ENCODE measurements at regions not wholly inside any gene's neighbourhood (a gene's known extent, or its start where the extent isn't known, plus 50 kb on each side); places are given as distances from the start of the nearest gene placed in this dataset.

DNA sequence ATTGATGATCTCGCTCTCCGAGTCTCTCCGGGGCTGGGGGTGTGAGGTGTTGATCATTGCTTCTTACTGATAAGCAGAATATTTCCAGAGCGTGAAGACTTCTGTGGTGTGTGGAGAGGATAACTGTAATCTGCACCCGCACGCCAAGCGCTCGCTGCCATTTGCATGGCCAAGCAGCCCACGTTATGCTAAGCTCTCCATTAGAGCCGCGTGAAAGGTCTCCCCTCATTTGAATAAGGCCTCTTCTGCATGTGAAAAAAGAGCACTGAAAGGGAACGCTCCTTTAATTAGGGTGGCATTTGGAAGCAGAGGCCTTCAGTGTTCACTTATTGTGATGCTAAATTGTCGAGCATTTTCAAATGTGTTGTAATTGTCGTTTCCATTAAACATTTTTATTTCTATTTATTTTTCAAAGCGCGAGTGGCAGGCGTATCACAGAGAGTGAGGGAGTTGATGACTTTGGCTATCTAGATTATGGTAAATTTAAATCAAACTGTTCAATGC, 163.6 kb upstream of the IRX2 start (continued):
- TF ChIP-seq, protein P1, sequence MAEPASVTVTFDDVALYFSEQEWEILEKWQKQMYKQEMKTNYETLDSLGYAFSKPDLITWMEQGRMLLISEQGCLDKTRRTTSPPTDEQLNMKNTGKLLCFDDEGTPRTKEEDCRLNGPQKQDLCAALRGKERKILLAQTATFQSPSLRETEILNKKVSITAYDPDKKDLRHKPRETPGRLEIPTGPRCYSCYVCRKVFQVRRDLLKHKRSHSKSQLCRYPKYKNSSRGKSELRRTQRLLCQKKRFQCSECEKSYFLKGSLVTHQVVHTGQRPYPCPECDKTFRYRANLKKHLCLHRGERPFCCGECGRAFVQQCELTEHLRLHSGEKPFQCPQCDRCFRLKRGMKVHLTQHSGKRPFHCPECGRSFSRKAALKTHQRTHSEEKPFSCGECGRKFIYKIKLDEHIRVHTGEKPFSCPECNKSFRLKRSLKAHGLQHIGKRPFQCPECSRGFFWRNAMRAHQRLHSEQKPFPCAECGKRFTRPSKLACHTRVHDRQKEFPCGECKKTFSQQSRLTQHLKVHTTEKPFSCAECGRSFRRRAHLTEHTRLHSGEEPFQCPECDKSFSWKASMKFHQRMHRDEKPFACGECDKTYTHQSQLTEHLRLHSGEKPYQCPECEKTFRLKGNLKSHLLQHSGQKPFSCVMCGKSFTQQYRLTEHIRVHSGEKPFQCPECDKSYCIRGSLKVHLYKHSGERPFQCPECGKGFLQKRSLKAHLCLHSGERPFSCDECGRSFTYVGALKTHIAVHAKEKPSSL (CRISPR knock-in tag; conservative IDR thresholded peaks at IDR 0.05): no peak
- TF ChIP-seq MXD4 (CRISPR knock-in tag; IDR thresholded peaks at IDR 0.05; ENCODE audit: borderline replicate concordance) (no peak), TEAD1 (CRISPR knock-in tag; IDR thresholded peaks at IDR 0.05) (peak; percentile 72; the same call in 1 of the 2 replicates), ZNF219 (CRISPR knock-in tag; IDR thresholded peaks at IDR 0.05; ENCODE audit: borderline replicate concordance) (no peak)
- TF ChIP-seq, protein P2, sequence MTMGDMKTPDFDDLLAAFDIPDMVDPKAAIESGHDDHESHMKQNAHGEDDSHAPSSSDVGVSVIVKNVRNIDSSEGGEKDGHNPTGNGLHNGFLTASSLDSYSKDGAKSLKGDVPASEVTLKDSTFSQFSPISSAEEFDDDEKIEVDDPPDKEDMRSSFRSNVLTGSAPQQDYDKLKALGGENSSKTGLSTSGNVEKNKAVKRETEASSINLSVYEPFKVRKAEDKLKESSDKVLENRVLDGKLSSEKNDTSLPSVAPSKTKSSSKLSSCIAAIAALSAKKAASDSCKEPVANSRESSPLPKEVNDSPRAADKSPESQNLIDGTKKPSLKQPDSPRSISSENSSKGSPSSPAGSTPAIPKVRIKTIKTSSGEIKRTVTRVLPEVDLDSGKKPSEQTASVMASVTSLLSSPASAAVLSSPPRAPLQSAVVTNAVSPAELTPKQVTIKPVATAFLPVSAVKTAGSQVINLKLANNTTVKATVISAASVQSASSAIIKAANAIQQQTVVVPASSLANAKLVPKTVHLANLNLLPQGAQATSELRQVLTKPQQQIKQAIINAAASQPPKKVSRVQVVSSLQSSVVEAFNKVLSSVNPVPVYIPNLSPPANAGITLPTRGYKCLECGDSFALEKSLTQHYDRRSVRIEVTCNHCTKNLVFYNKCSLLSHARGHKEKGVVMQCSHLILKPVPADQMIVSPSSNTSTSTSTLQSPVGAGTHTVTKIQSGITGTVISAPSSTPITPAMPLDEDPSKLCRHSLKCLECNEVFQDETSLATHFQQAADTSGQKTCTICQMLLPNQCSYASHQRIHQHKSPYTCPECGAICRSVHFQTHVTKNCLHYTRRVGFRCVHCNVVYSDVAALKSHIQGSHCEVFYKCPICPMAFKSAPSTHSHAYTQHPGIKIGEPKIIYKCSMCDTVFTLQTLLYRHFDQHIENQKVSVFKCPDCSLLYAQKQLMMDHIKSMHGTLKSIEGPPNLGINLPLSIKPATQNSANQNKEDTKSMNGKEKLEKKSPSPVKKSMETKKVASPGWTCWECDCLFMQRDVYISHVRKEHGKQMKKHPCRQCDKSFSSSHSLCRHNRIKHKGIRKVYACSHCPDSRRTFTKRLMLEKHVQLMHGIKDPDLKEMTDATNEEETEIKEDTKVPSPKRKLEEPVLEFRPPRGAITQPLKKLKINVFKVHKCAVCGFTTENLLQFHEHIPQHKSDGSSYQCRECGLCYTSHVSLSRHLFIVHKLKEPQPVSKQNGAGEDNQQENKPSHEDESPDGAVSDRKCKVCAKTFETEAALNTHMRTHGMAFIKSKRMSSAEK (CRISPR knock-in tag; IDR thresholded peaks at IDR 0.05; ENCODE audit: borderline replicate concordance): no peak

DNA sequence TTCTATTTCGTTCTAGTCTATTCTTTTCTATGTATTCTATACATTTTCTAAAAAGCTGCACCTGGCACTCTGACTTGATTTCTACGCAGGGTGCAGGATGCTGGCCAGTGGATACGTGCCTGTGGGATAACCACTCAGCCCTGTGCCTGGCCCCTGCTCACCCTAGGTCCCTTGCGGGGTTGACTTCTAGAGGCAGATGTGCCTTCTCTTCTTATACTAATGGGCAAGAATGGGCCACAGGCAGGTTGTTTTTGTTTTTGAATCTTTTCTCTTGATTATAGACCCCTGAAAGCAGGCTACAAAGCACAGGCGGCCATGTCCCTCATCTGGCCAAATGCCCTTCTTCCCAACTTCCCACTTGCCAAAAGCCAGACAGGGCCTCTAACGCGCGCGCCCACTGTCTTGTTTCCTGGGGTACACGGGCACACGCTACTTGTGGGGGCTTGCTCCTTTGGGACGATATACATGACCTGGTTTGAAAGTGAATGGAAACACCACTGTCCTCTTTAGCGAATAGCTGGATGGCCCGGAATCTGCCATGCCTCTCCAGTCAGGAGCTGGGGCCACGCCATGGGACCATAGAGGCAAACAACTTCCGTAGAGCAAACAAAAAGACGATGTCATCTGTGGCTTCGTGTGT, 162.7 kb upstream of the IRX2 start:
- TF ChIP-seq TEAD1 (CRISPR knock-in tag; IDR thresholded peaks at IDR 0.05) (0 out of 2 replicates have a peak, but pooled peaks have one; percentile 12), ZNF317 (CRISPR knock-in tag; IDR thresholded peaks at IDR 0.05; ENCODE audit: borderline replicate concordance, low read depth) (peak; percentile 89), MYBL2 (CRISPR knock-in tag; IDR thresholded peaks at IDR 0.05) (0 out of 2 replicates have a peak, but pooled peaks have one; percentile 12)
- TF ChIP-seq, protein P3, sequence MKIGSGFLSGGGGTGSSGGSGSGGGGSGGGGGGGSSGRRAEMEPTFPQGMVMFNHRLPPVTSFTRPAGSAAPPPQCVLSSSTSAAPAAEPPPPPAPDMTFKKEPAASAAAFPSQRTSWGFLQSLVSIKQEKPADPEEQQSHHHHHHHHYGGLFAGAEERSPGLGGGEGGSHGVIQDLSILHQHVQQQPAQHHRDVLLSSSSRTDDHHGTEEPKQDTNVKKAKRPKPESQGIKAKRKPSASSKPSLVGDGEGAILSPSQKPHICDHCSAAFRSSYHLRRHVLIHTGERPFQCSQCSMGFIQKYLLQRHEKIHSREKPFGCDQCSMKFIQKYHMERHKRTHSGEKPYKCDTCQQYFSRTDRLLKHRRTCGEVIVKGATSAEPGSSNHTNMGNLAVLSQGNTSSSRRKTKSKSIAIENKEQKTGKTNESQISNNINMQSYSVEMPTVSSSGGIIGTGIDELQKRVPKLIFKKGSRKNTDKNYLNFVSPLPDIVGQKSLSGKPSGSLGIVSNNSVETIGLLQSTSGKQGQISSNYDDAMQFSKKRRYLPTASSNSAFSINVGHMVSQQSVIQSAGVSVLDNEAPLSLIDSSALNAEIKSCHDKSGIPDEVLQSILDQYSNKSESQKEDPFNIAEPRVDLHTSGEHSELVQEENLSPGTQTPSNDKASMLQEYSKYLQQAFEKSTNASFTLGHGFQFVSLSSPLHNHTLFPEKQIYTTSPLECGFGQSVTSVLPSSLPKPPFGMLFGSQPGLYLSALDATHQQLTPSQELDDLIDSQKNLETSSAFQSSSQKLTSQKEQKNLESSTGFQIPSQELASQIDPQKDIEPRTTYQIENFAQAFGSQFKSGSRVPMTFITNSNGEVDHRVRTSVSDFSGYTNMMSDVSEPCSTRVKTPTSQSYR (CRISPR knock-in tag; IDR thresholded peaks at IDR 0.05): no peak
- TF ChIP-seq, protein P4, sequence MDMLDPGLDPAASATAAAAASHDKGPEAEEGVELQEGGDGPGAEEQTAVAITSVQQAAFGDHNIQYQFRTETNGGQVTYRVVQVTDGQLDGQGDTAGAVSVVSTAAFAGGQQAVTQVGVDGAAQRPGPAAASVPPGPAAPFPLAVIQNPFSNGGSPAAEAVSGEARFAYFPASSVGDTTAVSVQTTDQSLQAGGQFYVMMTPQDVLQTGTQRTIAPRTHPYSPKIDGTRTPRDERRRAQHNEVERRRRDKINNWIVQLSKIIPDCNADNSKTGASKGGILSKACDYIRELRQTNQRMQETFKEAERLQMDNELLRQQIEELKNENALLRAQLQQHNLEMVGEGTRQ (CRISPR knock-in tag; IDR thresholded peaks at IDR 0.05): no peak
- CTCF ChIA-PET: no interaction called here
- DNase-seq (ENCODE audit: low spot score): no peak
- Mint-ChIP-seq H3K27ac (no peak overlapping the region), H3K4me1 (peaks cover 57% of the 10 kb centered on the region), H3K4me3 (no peak overlapping the region), H3K36me3 (no peaks in the 10 kb centered on the region), H3K9me3 (no peaks in the 10 kb centered on the region), H3K27me3 (ENCODE audit: low read depth) (peaks cover 75% of the 10 kb centered on the region)
- POLR2A ChIA-PET: no interaction called here
- no peak for ATAC-seq

DNA sequence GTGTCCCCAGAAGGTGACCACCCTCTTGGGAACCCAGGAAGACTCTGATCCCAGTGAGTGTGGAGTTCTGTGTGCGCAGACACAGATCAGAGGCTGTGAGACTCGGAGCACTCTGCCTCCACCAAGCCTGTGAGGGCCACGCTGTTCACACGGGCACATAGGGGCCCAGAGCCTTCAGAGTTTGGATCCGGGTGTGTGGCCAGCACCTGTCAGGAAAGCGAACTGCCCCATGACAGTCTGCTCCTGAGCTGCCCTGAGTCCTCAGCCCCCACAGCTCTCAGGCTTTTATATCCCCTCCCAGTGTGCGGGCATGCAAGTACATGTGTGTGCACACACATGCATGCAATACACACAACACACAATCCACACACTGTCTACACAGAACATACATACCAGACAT, 161.8 kb upstream of the IRX2 start:
- peaks cover 67% of the 10 kb centered on the region for H3K27me3 Mint-ChIP-seq (ENCODE audit: low read depth)
- POLR2A ChIA-PET: no interaction called here
- DNase-seq (ENCODE audit: low spot score) (no peak), ATAC-seq (no peak)
- no peak overlapping the region for H3K4me3 Mint-ChIP-seq
- H3K4me1 Mint-ChIP-seq: peaks cover 48% of the 10 kb centered on the region
- no peaks in the 10 kb centered on the region for H3K36me3 Mint-ChIP-seq
- no peaks in the 10 kb centered on the region for H3K9me3 Mint-ChIP-seq
- no peak overlapping the region for H3K27ac Mint-ChIP-seq
- CTCF ChIA-PET: interaction anchor here (1.2 kb wide), 1 partner anchor 109 kb away, joined by 3 read pairs; no protein-coding TSS in a partner anchor
- no peak for TF ChIP-seq CREM (CRISPR knock-in tag; IDR thresholded peaks at IDR 0.05)
- no peak for TF ChIP-seq TEAD1 (CRISPR knock-in tag; IDR thresholded peaks at IDR 0.05)
- TF ChIP-seq, protein P1 (CRISPR knock-in tag; conservative IDR thresholded peaks at IDR 0.05): no peak
- no peak for TF ChIP-seq ZNF121 (CRISPR knock-in tag; IDR thresholded peaks at IDR 0.05)
- TF ChIP-seq ZNF396 (CRISPR knock-in tag; IDR thresholded peaks at IDR 0.05; ENCODE audit: borderline replicate concordance): no peak
- no peak for TF ChIP-seq JUN (CRISPR knock-in tag; IDR thresholded peaks at IDR 0.05)
- TF ChIP-seq, protein P5, sequence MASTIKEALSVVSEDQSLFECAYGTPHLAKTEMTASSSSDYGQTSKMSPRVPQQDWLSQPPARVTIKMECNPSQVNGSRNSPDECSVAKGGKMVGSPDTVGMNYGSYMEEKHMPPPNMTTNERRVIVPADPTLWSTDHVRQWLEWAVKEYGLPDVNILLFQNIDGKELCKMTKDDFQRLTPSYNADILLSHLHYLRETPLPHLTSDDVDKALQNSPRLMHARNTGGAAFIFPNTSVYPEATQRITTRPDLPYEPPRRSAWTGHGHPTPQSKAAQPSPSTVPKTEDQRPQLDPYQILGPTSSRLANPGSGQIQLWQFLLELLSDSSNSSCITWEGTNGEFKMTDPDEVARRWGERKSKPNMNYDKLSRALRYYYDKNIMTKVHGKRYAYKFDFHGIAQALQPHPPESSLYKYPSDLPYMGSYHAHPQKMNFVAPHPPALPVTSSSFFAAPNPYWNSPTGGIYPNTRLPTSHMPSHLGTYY (CRISPR knock-in tag; IDR thresholded peaks at IDR 0.05): no peak

Measured in WTC11 (cell line).